Small intestine (tissue), 7 donors: ENCODE measurements at regions not wholly inside any gene's neighbourhood (a gene's known extent, or its start where the extent isn't known, plus 50 kb on each side); places are given as distances from the start of the nearest gene placed in this dataset.

ENCODE experiments used
- DNase-seq, 2 donors: peaks; one replicate each; pipeline versions ENCODE4 v3.0.0 to v3.0.0-alpha.2; 2013
- FAIRE-seq: peaks from 2 replicates; lab custom pipeline; 2012; peaks lifted over from hg19 to GRCh38; lab: Jason Lieb, UNC
- H3K27ac ChIP-seq, 3 donors: one replicate each; pipeline ENCODE4 v1.5.1; 2013; ENCODE audit warnings: low read length in 2 of 3, mild to moderate bottlenecking in 2 of 3, control low read depth in 1 of 3, inconsistent platforms in 1 of 3, low read depth in 1 of 3, moderate library complexity in 1 of 3
- H3K27me3 ChIP-seq, 3 donors: one replicate each; pipeline ENCODE4 v1.6.1; 2013; ENCODE audit warnings: low read length in 3 of 3, inconsistent platforms in 1 of 3; ENCODE audit not compliant: control insufficient read depth in 3 of 3, insufficient read depth in 3 of 3
- H3K36me3 ChIP-seq, 3 donors: one replicate each; pipeline ENCODE4 v1.6.1; 2013; ENCODE audit warnings: low read length in 3 of 3, inconsistent platforms in 1 of 3, low read depth in 1 of 3, mild to moderate bottlenecking in 1 of 3, moderate library complexity in 1 of 3; ENCODE audit not compliant: control insufficient read depth in 3 of 3, insufficient read depth in 2 of 3
- H3K4me1 ChIP-seq, 3 donors: one replicate each; pipeline ENCODE4 v1.6.1; 2013; ENCODE audit warnings: low read length in 2 of 3, inconsistent platforms in 1 of 3, low read depth in 1 of 3, mild to moderate bottlenecking in 1 of 3, moderate library complexity in 1 of 3; ENCODE audit not compliant: control insufficient read depth in 3 of 3, insufficient read depth in 2 of 3
- H3K4me3 ChIP-seq, 3 donors: one replicate each; pipeline ENCODE4 v1.5.1; 2013; ENCODE audit warnings: low read length in 3 of 3, control low read depth in 1 of 3, inconsistent platforms in 1 of 3, low read depth in 1 of 3, mild to moderate bottlenecking in 1 of 3, moderate library complexity in 1 of 3
- H3K9me3 ChIP-seq, 2 donors: one replicate each; pipeline ENCODE4 v1.6.1; 2013; ENCODE audit warnings: low read depth in 1 of 2, low read length in 1 of 2; ENCODE audit not compliant: control insufficient read depth in 2 of 2, insufficient read depth in 1 of 2
- WGBS, 3 donors: extraction: QIAGEN DNeasy Blood & Tissue Kit; methylation state at CpG; one replicate each; pipeline ENCODE4 v1.1.7; 2013; 5-methylcytosine and 5-hydroxymethylcytosine counted together
- donor health status: healthy with polysubstance abuse.
- donor health status: control.
- donor health status: control.
- donor health status: Bipolar disorder and iron deficiency.
- donor health status: healthy.

GRCh38 chr12:60281522-60281921 is 685.7 kb downstream of the SLC16A7 start:
- FAIRE-seq (no peak), DNase-seq (no peak)
- H3K27ac ChIP-seq = no peak overlapping the region
- WGBS, 3 donors = 85 to 94% (median 92%) methylated on average over 8 of the region's 8 CpGs
- H3K4me1 ChIP-seq = no peaks in the 10 kb centered on the region
- no peaks in the 10 kb centered on the region for H3K36me3 ChIP-seq
- no peak overlapping the region for H3K4me3 ChIP-seq
- peaks cover 1 to 14% of the 10 kb centered on the region in 2 donors for H3K9me3 ChIP-seq
- no peaks in the 10 kb centered on the region for H3K27me3 ChIP-seq

- DNase-seq = no peak
- Histone ChIP-seq H3K4me3 (no peak overlapping the region), H3K27ac (no peak overlapping the region), H3K4me1 (no peaks in the 10 kb centered on the region), H3K27me3 (no peaks in the 10 kb centered on the region), H3K36me3 (no peaks in the 10 kb centered on the region), H3K9me3 (peaks cover 0 to 11% of the 10 kb centered on the region in 2 donors)
- FAIRE-seq = no peak
- WGBS, 3 donors = 47 to 81% (median 56%) methylated on average over 1 of the region's 1 CpG
Measured at GRCh38 chr12:60290532-60290931, 694.7 kb downstream of the SLC16A7 start.

- Histone ChIP-seq H3K4me3 (no peak overlapping the region), H3K9me3 (no peaks in the 10 kb centered on the region), H3K27ac (no peak overlapping the region), H3K36me3 (no peaks in the 10 kb centered on the region), H3K27me3 (no peaks in the 10 kb centered on the region), H3K4me1 (no peaks in the 10 kb centered on the region)
- WGBS, 3 donors = 11 to 32% (median 28%) methylated on average over 1 of the region's 1 CpG
- no peak for FAIRE-seq
- no peak for DNase-seq
Measured at GRCh38 chr12:60308366-60308991, 712.6 kb downstream of the SLC16A7 start.

- 63 to 65% (median 64%) methylated on average over 2 of the region's 2 CpGs for WGBS, 3 donors
- no peak overlapping the region for H3K4me3 ChIP-seq
- no peaks in the 10 kb centered on the region for H3K36me3 ChIP-seq
- H3K27me3 ChIP-seq = no peaks in the 10 kb centered on the region
- no peaks in the 10 kb centered on the region for H3K9me3 ChIP-seq
- no peak for DNase-seq
- FAIRE-seq = no peak
- H3K27ac ChIP-seq = no peak overlapping the region
- H3K4me1 ChIP-seq = no peaks in the 10 kb centered on the region
Measured at GRCh38 chr12:60311940-60312339, 716.1 kb downstream of the SLC16A7 start.

- no peaks in the 10 kb centered on the region for H3K9me3 ChIP-seq
- FAIRE-seq = no peak
Measured at GRCh38 chr12:60317361-60317760, 721.5 kb downstream of the SLC16A7 start.

GRCh38 chr12:60324746-60325145 is 728.9 kb downstream of the SLC16A7 start:
- FAIRE-seq (no peak), DNase-seq (no peak)
- Histone ChIP-seq H3K27ac (no peak overlapping the region), H3K9me3 (no peaks in the 10 kb centered on the region), H3K4me1 (no peaks in the 10 kb centered on the region), H3K27me3 (no peaks in the 10 kb centered on the region), H3K4me3 (no peak overlapping the region), H3K36me3 (no peaks in the 10 kb centered on the region)
- 91 to 100% (median 94%) methylated on average over 1 of the region's 1 CpG for WGBS, 3 donors

More at GRCh38 chr12:60317361-60317760, 721.5 kb downstream of the SLC16A7 start:
- Histone ChIP-seq H3K27ac (no peak overlapping the region), H3K36me3 (no peaks in the 10 kb centered on the region), H3K4me3 (no peak overlapping the region), H3K4me1 (no peaks in the 10 kb centered on the region), H3K27me3 (no peaks in the 10 kb centered on the region)
- no peak for DNase-seq
- 76 to 88% (median 88%) methylated on average over 1 of the region's 1 CpG for WGBS, 3 donors

- DNase-seq (no peak), FAIRE-seq (no peak)
Measured at GRCh38 chr12:60333461-60333860, 737.6 kb downstream of the SLC16A7 start.

GRCh38 chr12:60335745-60336144 is 739.9 kb downstream of the SLC16A7 start:
- H3K4me1 ChIP-seq = no peaks in the 10 kb centered on the region
- H3K27me3 ChIP-seq = no peaks in the 10 kb centered on the region
- H3K4me3 ChIP-seq = no peak overlapping the region
- H3K9me3 ChIP-seq = no peaks in the 10 kb centered on the region
- FAIRE-seq = no peak
- no peaks in the 10 kb centered on the region for H3K36me3 ChIP-seq
- no peak for DNase-seq
- H3K27ac ChIP-seq = no peak overlapping the region

More at GRCh38 chr12:60333461-60333860, 737.6 kb downstream of the SLC16A7 start:
- Histone ChIP-seq H3K9me3 (no peaks in the 10 kb centered on the region), H3K4me1 (no peaks in the 10 kb centered on the region), H3K27me3 (no peaks in the 10 kb centered on the region), H3K36me3 (no peaks in the 10 kb centered on the region), H3K27ac (no peak overlapping the region), H3K4me3 (no peak overlapping the region)
- 67 to 79% (median 68%) methylated on average over 6 of the region's 6 CpGs for WGBS, 3 donors
